Panc1 (cell line): ENCODE measurements at regions not wholly inside any gene's neighbourhood (a gene's known extent, or its start where the extent isn't known, plus 50 kb on each side); places are given as distances from the start of the nearest gene placed in this dataset.

ENCODE experiments used
- ATAC-seq: fragments of 200-7000 bp; cut with Tn5 transposase; 2 replicates; pipeline ENCODE4 v1.9.1; 2020; ENCODE audit warnings: mild to moderate bottlenecking, moderate library complexity
- BruUV-seq: library from RNA; stranded (reverse); fragments of 400-500 nt; replicated peaks from 2 replicates; lab custom pipeline; 2021; lab: Mats Ljungman, UMichigan
- CTCF ChIA-PET: fragments of 300-600 bp; sonication (Branson Sonifier 250); formaldehyde crosslinking; loops from one replicate; lab custom pipeline; 2022; ENCODE audit warnings: antibody characterized with exemption; lab: Charles Lee
- POLR2A ChIA-PET: fragments of 300-600 bp; sonication (Branson Sonifier 250); formaldehyde crosslinking; loops from one replicate; lab custom pipeline; 2022; ENCODE audit warnings: antibody characterized with exemption; lab: Charles Lee
- DNase-seq: peaks from one replicate; pipeline ENCODE4 v3.0.0-alpha.2; 2010; ENCODE audit warnings: low read depth, low spot score
- H3K27ac ChIP-seq: 2 replicates; pipeline ENCODE4 v1.5.1; 2011; ENCODE audit warnings: mild to moderate bottlenecking, low read length, inconsistent platforms
- H3K27me3 ChIP-seq: fragments of 200-500 bp; sonication (Bioruptor generic); 2 replicates; pipeline ENCODE4 v1.6.0; 2014; ENCODE audit warnings: low read length, inconsistent platforms; ENCODE audit not compliant: control insufficient read depth, insufficient read depth
- H3K36me3 ChIP-seq: fragments of 200-500 bp; sonication (Bioruptor generic); 2 replicates; pipeline ENCODE4 v1.5.1; 2014; ENCODE audit warnings: inconsistent platforms, mild to moderate bottlenecking, low read length, moderate library complexity; ENCODE audit not compliant: control insufficient read depth, insufficient read depth
- H3K4me1 ChIP-seq: 2 replicates; pipeline ENCODE4 v1.5.1; 2011; ENCODE audit warnings: inconsistent platforms, mild to moderate bottlenecking, low read length, moderate library complexity; ENCODE audit not compliant: control insufficient read depth, insufficient read depth
- H3K4me3 ChIP-seq, 2 experiments: 2 replicates each; pipeline ENCODE4 v1.5.1; 2011 to 2012; ENCODE audit warnings: low read depth in 2 of 2, low read length in 2 of 2, mild to moderate bottlenecking in 2 of 2, inconsistent platforms in 1 of 2, moderate library complexity in 1 of 2
- H3K9me3 ChIP-seq: fragments of 200-500 bp; sonication (Bioruptor generic); 2 replicates; pipeline ENCODE4 v1.5.1; 2014; ENCODE audit warnings: low read depth, mild to moderate bottlenecking, inconsistent platforms, low read length, moderate library complexity; ENCODE audit not compliant: control insufficient read depth, insufficient read depth
- CTCF ChIP-seq: fragments of 450-650 bp; IDR thresholded peaks from 2 replicates; pipeline ENCODE4 v1.5.1; 2017; ENCODE audit warnings: mild to moderate bottlenecking
- POLR2AphosphoS5 ChIP-seq: IDR thresholded peaks from 2 replicates; pipeline ENCODE4 v1.6.1; 2012; ENCODE audit warnings: mild to moderate bottlenecking, low read depth, low read length, moderate library complexity
- REST ChIP-seq, 2 experiments: IDR thresholded peaks; 2 replicates each; pipeline ENCODE4 v1.6.1; 2011 to 2012; ENCODE audit warnings: low read depth in 2 of 2, control low read depth in 1 of 2, low read length in 1 of 2, mild to moderate bottlenecking in 1 of 2, moderate library complexity in 1 of 2; ENCODE audit not compliant: insufficient read depth in 1 of 2
- SIN3A ChIP-seq: IDR thresholded peaks from 2 replicates; pipeline ENCODE4 v1.6.1; 2012; ENCODE audit warnings: low read depth, mild to moderate bottlenecking, low read length, moderate library complexity, borderline replicate concordance; ENCODE audit not compliant: insufficient read depth
- TCF7L2 ChIP-seq: IDR thresholded peaks from 2 replicates; pipeline ENCODE4 v1.6.1; 2011; ENCODE audit warnings: mild to moderate bottlenecking, low read depth, low read length, inconsistent platforms
- in situ Hi-C: cut with HindIII; loops from 2 replicates; pipeline ENCODE4 v1.10.0; 2016; ENCODE audit warnings: low sequenced_read_pairs, low pct_unique_long_range_greater_than_20kb
- intact Hi-C: fragments of 100-400 bp; cut with micrococcal nuclease; formaldehyde crosslinking; loops from one replicate; pipeline ENCODE4 v1.10.0; 2022; ENCODE audit not compliant: unreplicated experiment

- BruUV-seq: no TSS peak
These were observed 273.4 kb upstream of the PHYHIPL start for GRCh38 chr10:58903071-58903470.

GRCh38 chr10:58909881-58910280 is 266.6 kb upstream of the PHYHIPL start:
- no peak overlapping the region for H3K4me3 ChIP-seq
- H3K27ac ChIP-seq: no peak overlapping the region
- TF ChIP-seq SIN3A (no peak), POLR2AphosphoS5 (no peak), CTCF (no peak), REST (IDR thresholded peaks at IDR 0.05; ENCODE audit: insufficient read depth in 1 of 2, low read depth in 2 of 2, low read length in 1 of 2) (no peak), TCF7L2 (no peak)
- no peaks in the 10 kb centered on the region for H3K36me3 ChIP-seq
- DNase-seq (no peak), ATAC-seq (no peak)
- no TSS peak for BruUV-seq
- ChIA-PET CTCF (no interaction called here), POLR2A (no interaction called here)
- H3K9me3 ChIP-seq: no peaks in the 10 kb centered on the region
- H3K27me3 ChIP-seq: no peaks in the 10 kb centered on the region
- intact Hi-C loops (no loop called here), in situ Hi-C loops (no loop called here)
- no peaks in the 10 kb centered on the region for H3K4me1 ChIP-seq

More at GRCh38 chr10:58903071-58903470, 273.4 kb upstream of the PHYHIPL start:
- H3K9me3 ChIP-seq: no peaks in the 10 kb centered on the region
- H3K27ac ChIP-seq: no peak overlapping the region
- H3K4me3 ChIP-seq: no peak overlapping the region
- no peaks in the 10 kb centered on the region for H3K4me1 ChIP-seq
- no peak for DNase-seq
- H3K27me3 ChIP-seq: no peaks in the 10 kb centered on the region
- intact Hi-C loops: no loop called here
- no peak for ATAC-seq
- POLR2A ChIA-PET: no interaction called here
- CTCF ChIA-PET: no interaction called here
- no peaks in the 10 kb centered on the region for H3K36me3 ChIP-seq
- in situ Hi-C loops: no loop called here
- TF ChIP-seq REST (IDR thresholded peaks at IDR 0.05; ENCODE audit: insufficient read depth in 1 of 2, low read depth in 2 of 2, low read length in 1 of 2) (no peak), CTCF (no peak), TCF7L2 (no peak), POLR2AphosphoS5 (no peak), SIN3A (no peak)
